LNCAP (cell line): ENCODE measurements at regions not wholly inside any gene's neighbourhood (a gene's known extent, or its start where the extent isn't known, plus 50 kb on each side); places are given as distances from the start of the nearest gene placed in this dataset.

Experiments used
- CTCF ChIP-seq: fragments of 450-650 bp; IDR thresholded peaks from 2 replicates; pipeline ENCODE4 v1.5.1; 2017; ENCODE audit warnings: mild to moderate bottlenecking

GRCh38 chr4:10223782-10224181 is 107.2 kb upstream of the WDR1 start:
- TF ChIP-seq CTCF, result no peak

GRCh38 chr4:10212901-10213300 is 96.3 kb upstream of the WDR1 start:
- TF ChIP-seq CTCF, result no peak

GRCh38 chr4:10212400-10212799 is 95.8 kb upstream of the WDR1 start:
- TF ChIP-seq CTCF, result no peak

- TF ChIP-seq CTCF, result no peak
Observed at GRCh38 chr4:10207116-10207515, 90.5 kb upstream of the WDR1 start.

- TF ChIP-seq CTCF, result no peak
Observed at GRCh38 chr4:10205223-10205622, 88.6 kb upstream of the WDR1 start.

GRCh38 chr4:10204401-10205058 is 87.9 kb upstream of the WDR1 start:
- no peak for TF ChIP-seq CTCF

- TF ChIP-seq CTCF, result no peak
Observed at GRCh38 chr4:10203851-10204250, 87.3 kb upstream of the WDR1 start.
